ENCODE measurements at regions not wholly inside any gene's neighbourhood (a gene's known extent, or its start where the extent isn't known, plus 50 kb on each side); places are given as distances from the start of the nearest gene placed in this dataset.

DNA sequence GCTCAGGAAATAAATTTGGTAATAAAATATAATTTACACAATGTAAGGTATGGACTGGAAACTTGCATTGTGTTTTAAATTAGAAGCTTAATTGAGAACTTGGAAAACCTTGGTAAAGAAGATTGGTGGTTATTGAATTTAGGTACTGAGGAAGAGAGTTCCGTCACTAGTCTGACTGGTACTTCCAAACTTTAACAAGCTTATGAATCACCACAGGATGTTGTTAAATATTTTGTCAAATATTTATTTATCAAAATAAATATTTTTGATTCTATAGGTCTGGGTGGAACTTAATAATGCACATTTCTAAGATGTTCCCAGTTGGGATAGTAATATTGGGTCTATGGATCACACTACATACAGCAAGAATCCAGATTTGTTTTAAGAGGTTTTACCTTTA, 992.2 kb downstream of the ARAP2 start:
- no peak overlapping the region for H2BK5ac ChIP-seq (ENCODE audit: low read depth, low read length)
- FAIRE-seq (no peak), DNase-seq (ENCODE audit: low read depth in 1 of 2, low spot score in 2 of 2) (no peak)
- H4K20me1 ChIP-seq (replicated peaks in 1 of 2; ENCODE audit: control insufficient read depth in 1 of 2, insufficient read depth in 2 of 2, low read length in 2 of 2) = no peaks in the 10 kb centered on the region
- 0 out of 7 replicates have a peak, but pooled peaks cover 0 to 2% (median 0%) of the 10 kb centered on the region in 4 experiments for H3K4me1 ChIP-seq (replicated peaks in 1 of 4; ENCODE audit: control insufficient read depth in 3 of 4, insufficient read depth in 4 of 4, low read length in 3 of 4)
- no peak overlapping the region for H2BK20ac ChIP-seq (ENCODE audit: low read length)
- H4K5ac ChIP-seq (ENCODE audit: insufficient read length, low read depth, low read length) = no peak overlapping the region
- no peak overlapping the region for H4K91ac ChIP-seq (replicated peaks; ENCODE audit: insufficient read length, low read length)
- H2BK15ac ChIP-seq (ENCODE audit: low read length) = no peak overlapping the region
- no peaks in the 10 kb centered on the region; the same call in 1 of the 2 replicates for H3K23me2 ChIP-seq (ENCODE audit: low read depth, low read length)
- no peaks in the 10 kb centered on the region for H3K9me3 ChIP-seq (ENCODE audit: insufficient read depth in 2 of 2, low read depth in 1 of 2, low read length in 1 of 2)
- no peaks in the 10 kb centered on the region for H3K79me2 ChIP-seq (ENCODE audit: control insufficient read depth in 1 of 2, insufficient read depth in 2 of 2, low read length in 2 of 2)
- H3K18ac ChIP-seq (ENCODE audit: extremely low read depth, low read length) = no peak overlapping the region
- no peak overlapping the region for H3K4me2 ChIP-seq (ENCODE audit: insufficient read depth in 1 of 2, low read depth in 2 of 2, low read length in 2 of 2)
- H3K4me3 ChIP-seq (ENCODE audit: extremely low read depth in 1 of 4, insufficient read depth in 2 of 4, low read depth in 3 of 4, low read length in 4 of 4) = no peak overlapping the region
- no peak overlapping the region for H2BK120ac ChIP-seq (replicated peaks; ENCODE audit: low read depth, low read length)
- H2BK12ac ChIP-seq (ENCODE audit: low read depth, low read length) = no peak overlapping the region
- H3K23ac ChIP-seq (ENCODE audit: insufficient read length) = no peak overlapping the region
- H3K79me1 ChIP-seq (ENCODE audit: low read depth, low read length) = no peaks in the 10 kb centered on the region
- WGBS, 2 experiments (ENCODE audit: extremely low coverage in 1 of 2, insufficient coverage in 1 of 2, insufficient read length in 1 of 2, insufficient replicate concordance in 2 of 2, low coverage in 1 of 2, low lambda C conversion rate in 2 of 2, missing lambda C conversion rate in 1 of 2) = 100% methylated on average over 1 of the region's 1 CpG; no CpG with 5 or more reads in 1 of the 2 experiments
- no peak overlapping the region for H2AFZ ChIP-seq (ENCODE audit: low read length)
- H4K8ac ChIP-seq (ENCODE audit: extremely low read depth, insufficient read depth, low read length) = no peak overlapping the region
- no peak overlapping the region for H3K27ac ChIP-seq (ENCODE audit: low read depth, low read length)
- ChIA-PET CTCF (ENCODE audit: partially characterized antibody) (no interaction called here), POLR2A (ENCODE audit: partially characterized antibody) (no interaction called here)
- H3K36me3 ChIP-seq (ENCODE audit: control insufficient read depth in 2 of 4, insufficient read depth in 4 of 4, low read length in 3 of 4) = no peaks in the 10 kb centered on the region
- H3K27me3 ChIP-seq (replicated peaks in 1 of 4; ENCODE audit: control insufficient read depth in 3 of 4, extremely low read depth in 1 of 4, insufficient read depth in 3 of 4, low read length in 3 of 4) = no peaks in the 10 kb centered on the region
- H3K56ac ChIP-seq (replicated peaks; ENCODE audit: insufficient read length, low read depth, low read length) = no peak overlapping the region
- H2AK5ac ChIP-seq (ENCODE audit: low read depth, low read length) = no peak overlapping the region
- no peak overlapping the region for H3K9ac ChIP-seq (replicated peaks in 1 of 4; ENCODE audit: extremely low read depth in 1 of 4, low read depth in 3 of 4, low read length in 3 of 4)
- H3K4ac ChIP-seq (replicated peaks; ENCODE audit: insufficient read length, low read depth, low read length) = no peak overlapping the region
- H3K14ac ChIP-seq (ENCODE audit: insufficient read length) = no peak overlapping the region
- TF ChIP-seq POU5F1 (IDR thresholded peaks at IDR 0.05; ENCODE audit: low read depth, low read length) (no peak), SUZ12 (IDR thresholded peaks at IDR 0.05; ENCODE audit: low read length) (no peak), CEBPB (IDR thresholded peaks at IDR 0.05; ENCODE audit: low read depth, low read length) (no peak), TAF1 (IDR thresholded peaks at IDR 0.05; ENCODE audit: low read depth, low read length) (no peak), SIX5 (IDR thresholded peaks at IDR 0.05; ENCODE audit: low read depth, low read length) (no peak), SAP30 (IDR thresholded peaks at IDR 0.05; ENCODE audit: insufficient read depth, insufficient replicate concordance, low read length) (no peak), EZH2 (IDR thresholded peaks at IDR 0.05; ENCODE audit: low read depth, low read length, severe bottlenecking) (no peak), CBX8 (IDR thresholded peaks at IDR 0.05; ENCODE audit: borderline replicate concordance, low read depth, low read length) (no peak), KDM4A (IDR thresholded peaks at IDR 0.05; ENCODE audit: low read depth, low read length, severe bottlenecking) (no peak), POLR2AphosphoS5 (IDR thresholded peaks at IDR 0.05; ENCODE audit: low read depth, low read length) (no peak), RAD21 (IDR thresholded peaks at IDR 0.05 in 1 of 2, conservative IDR thresholded peaks at IDR 0.05 in 1 of 2; ENCODE audit: low read depth in 2 of 2, low read length in 2 of 2) (no peak), RXRA (IDR thresholded peaks at IDR 0.05; ENCODE audit: insufficient read depth, low read depth, low read length) (no peak)
- TF ChIP-seq, protein P1, sequence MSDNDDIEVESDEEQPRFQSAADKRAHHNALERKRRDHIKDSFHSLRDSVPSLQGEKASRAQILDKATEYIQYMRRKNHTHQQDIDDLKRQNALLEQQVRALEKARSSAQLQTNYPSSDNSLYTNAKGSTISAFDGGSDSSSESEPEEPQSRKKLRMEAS (IDR thresholded peaks at IDR 0.05) = no peak
